ENCODE measurements at regions not wholly inside any gene's neighbourhood (a gene's known extent, or its start where the extent isn't known, plus 50 kb on each side); places are given as distances from the start of the nearest gene placed in this dataset.
"Not testable (repeated sequence)": the region's sequence is repeated elsewhere in the genome, so short reads cannot be mapped to it uniquely, and the experiment has no call there.

- no peak for DNase-seq
These were observed 92.1 kb downstream of the ZNF467 start for GRCh38 chr7:149681274-149681673.

GRCh38 chr7:149680331-149681025, 92.9 kb downstream of the ZNF467 start:
- no peak for DNase-seq

GRCh38 chr7:149674728-149675385, 98.5 kb downstream of the ZNF467 start:
- DNase-seq = not testable (repeated sequence)

- no peak for DNase-seq
These were observed 100.4 kb downstream of the ZNF467 start for GRCh38 chr7:149673006-149673405.

- no peak for DNase-seq
These were observed 103.1 kb downstream of the ZNF467 start for GRCh38 chr7:149670288-149670687.

- no peak for DNase-seq
These were observed 104.1 kb downstream of the ZNF467 start for GRCh38 chr7:149669121-149669818.

GRCh38 chr7:149666360-149666945, 106.9 kb downstream of the ZNF467 start:
- no peak for DNase-seq

GRCh38 chr7:149665618-149666017, 107.8 kb downstream of the ZNF467 start:
- DNase-seq = not testable (repeated sequence)

GRCh38 chr7:149664666-149665065, 108.7 kb downstream of the ZNF467 start:
- no peak for DNase-seq

GRCh38 chr7:149664176-149664575, 109.2 kb downstream of the ZNF467 start:
- no peak for DNase-seq

GRCh38 chr7:149662591-149663095, 110.7 kb downstream of the ZNF467 start:
- DNase-seq = peak; percentile 18

- DNase-seq = no peak
These were observed 117.6 kb downstream of the ZNF467 start for GRCh38 chr7:149655784-149656183.

GRCh38 chr7:149654588-149654987, 118.8 kb downstream of the ZNF467 start:
- DNase-seq = no peak

- DNase-seq = not testable (repeated sequence)
These were observed 123.2 kb downstream of the ZNF467 start for GRCh38 chr7:149650190-149650589.

- no peak for DNase-seq
These were observed 128.6 kb downstream of the ZNF467 start for GRCh38 chr7:149644754-149645153.

GRCh38 chr7:149642589-149642988, 130.8 kb downstream of the ZNF467 start:
- DNase-seq = no peak

GRCh38 chr7:149638566-149639320, 134.6 kb downstream of the ZNF467 start:
- no peak for DNase-seq

- no peak for DNase-seq
These were observed 135.3 kb downstream of the ZNF467 start for GRCh38 chr7:149637911-149638565.

- peak; percentile 71 for DNase-seq
These were observed 137.6 kb downstream of the ZNF467 start for GRCh38 chr7:149635561-149636329.

GRCh38 chr7:149633976-149634945, 136.7 kb upstream of the ZNF746 start:
- DNase-seq = no peak

All from NCI-H146 (cell line).